ENCODE measurements at regions not wholly inside any gene's neighbourhood (a gene's known extent, or its start where the extent isn't known, plus 50 kb on each side); places are given as distances from the start of the nearest gene placed in this dataset.

DNA sequence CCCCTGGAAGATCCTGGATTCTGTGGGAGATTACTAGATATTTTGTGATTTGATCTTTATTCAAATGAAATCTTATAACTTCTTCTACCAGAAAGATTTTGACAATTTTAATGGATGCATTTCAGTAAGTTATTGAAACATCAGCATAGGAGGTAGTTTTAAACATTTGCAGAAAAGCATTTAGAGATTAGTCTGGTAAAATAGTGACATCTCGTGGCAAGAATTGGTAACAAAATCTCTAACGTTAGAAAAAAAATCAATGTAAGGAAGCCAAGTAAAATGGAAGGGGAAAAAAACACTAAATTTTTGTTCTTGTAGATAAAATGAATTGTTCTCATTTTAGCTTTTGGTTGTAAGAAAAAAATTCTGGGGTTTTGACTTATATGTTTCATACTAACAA lies 73.3 kb downstream of the TASL start:
- DNase-seq, result peak; percentile 10

GRCh38 chrX:30495468-30495867 lies 82.1 kb downstream of the TASL start:
- DNase-seq, result no peak

DNA sequence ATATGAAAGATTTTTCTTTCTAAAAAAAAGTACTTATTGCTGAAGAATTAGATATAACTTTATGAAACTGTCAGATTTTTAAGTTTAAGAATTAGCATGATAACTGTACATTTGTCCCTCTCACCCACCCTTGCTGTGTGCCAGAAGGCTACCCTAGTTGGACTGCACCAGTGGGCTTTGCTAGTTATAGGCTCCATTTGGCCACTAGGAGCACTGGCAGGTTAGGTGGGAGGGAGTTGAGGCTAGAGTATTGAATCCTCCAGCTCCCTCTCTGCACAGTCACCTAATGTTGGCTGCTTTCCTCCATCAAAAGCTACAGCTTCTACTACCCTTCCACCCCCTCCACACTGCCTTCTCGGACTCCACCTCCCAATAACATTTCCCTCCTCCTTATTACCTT lies 84.2 kb downstream of the TASL start:
- DNase-seq, result no peak

DNA sequence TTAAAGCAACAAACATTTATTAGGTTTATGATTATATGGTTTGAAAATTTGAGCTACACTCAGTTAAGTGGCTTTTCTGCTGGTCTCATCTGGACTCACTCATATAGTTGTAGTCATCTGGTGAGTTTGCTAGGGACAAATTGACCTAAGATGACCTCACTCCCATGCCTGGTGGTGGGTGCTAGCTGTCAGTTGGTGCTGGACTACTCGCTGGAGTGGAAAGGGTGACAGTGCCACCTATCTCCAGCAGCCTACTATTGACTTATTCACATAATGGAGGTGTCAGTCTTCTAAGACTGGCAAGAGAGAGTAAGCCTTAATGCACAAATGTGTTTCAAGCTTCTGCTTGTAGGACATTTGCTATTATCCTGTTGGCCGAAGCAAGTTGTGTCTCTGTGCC lies 88.2 kb downstream of the TASL start:
- DNase-seq, result no peak

DNA sequence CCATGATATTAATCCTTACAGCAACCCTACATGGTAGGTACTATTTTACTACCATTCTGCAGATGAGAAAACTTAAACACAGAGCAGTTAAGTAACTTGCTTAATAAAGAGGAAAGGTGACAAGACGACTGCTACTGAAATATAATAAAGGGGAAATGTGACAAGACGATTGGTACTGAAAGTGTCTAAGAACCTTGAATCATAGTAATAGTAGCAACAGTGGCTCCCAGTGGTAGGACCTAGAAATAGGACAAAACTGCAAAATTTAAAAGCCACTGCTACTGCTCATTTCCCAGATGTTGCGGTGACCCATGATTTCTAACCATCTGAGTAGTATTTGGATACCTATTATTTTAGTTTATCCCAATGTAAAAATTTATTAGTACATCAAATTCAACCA lies 89.5 kb downstream of the TASL start:
- no peak for DNase-seq

DNA sequence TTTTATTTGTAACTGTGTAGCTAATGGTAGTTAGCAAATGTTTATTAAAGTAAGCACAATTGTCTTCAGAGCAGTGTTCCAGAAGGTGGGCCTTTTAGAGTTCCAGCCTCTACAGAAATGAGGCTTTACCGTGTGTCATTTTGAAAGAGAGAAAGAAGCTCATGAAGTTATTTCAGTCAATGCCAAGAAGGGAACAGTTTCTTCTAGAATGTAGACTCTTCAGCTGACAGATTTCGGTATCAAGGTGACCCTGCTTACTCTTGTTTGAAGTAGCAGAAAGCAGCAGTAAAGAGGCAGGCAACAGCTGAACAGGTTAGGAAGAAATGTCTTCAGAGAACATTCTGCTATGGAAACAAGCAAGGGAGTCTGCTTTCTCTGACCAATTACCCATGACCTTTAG lies 93.6 kb downstream of the TASL start:
- DNase-seq, result no peak

- DNase-seq, result no peak
Observed at GRCh38 chrX:30468471-30468870, 109.1 kb downstream of the TASL start.

Measured in RPMI8226 (cell line).